ENCODE measurements at regions not wholly inside any gene's neighbourhood (a gene's known extent, or its start where the extent isn't known, plus 50 kb on each side); places are given as distances from the start of the nearest gene placed in this dataset.

- TF ChIP-seq BHLHE40 (IDR thresholded peaks at IDR 0.05; ENCODE audit: borderline replicate concordance) (no peak), FOXA1 (IDR thresholded peaks at IDR 0.05) (no peak), ARNT (IDR thresholded peaks at IDR 0.05) (no peak), FOXM1 (IDR thresholded peaks at IDR 0.05; ENCODE audit: borderline replicate concordance) (no peak)
These were observed 69.8 kb upstream of the PCGF5 start for GRCh38 chr10:91150631-91151030.
